CD14-positive monocyte (primary cell): ENCODE measurements at regions not wholly inside any gene's neighbourhood (a gene's known extent, or its start where the extent isn't known, plus 50 kb on each side); places are given as distances from the start of the nearest gene placed in this dataset.

ENCODE experiments used
- DNase-seq, 3 donors: peaks; one replicate each; pipeline ENCODE4 v3.0.0-alpha.2; 2011 to 2022
- H2AFZ ChIP-seq: 2 replicates; pipeline ENCODE4 v1.6.0; 2012; ENCODE audit warnings: mild to moderate bottlenecking, low read depth, low read length, inconsistent platforms; ENCODE audit not compliant: insufficient read depth, poor library complexity, severe bottlenecking
- H3K27ac ChIP-seq, 2 donors: 1 replicate in 1 of 2; 2 replicates in 1 of 2; pipeline ENCODE4 v1.5.1; 2012 to 2013; ENCODE audit warnings: low read length in 2 of 2, control low read depth in 1 of 2, inconsistent platforms in 1 of 2, low read depth in 1 of 2, mild to moderate bottlenecking in 1 of 2
- H3K27me3 ChIP-seq, 2 donors: one replicate each; pipeline versions ENCODE4 v1.6.0 to v1.6.1; 2011 to 2013; ENCODE audit warnings: low read length in 2 of 2; ENCODE audit not compliant: control insufficient read depth in 2 of 2, insufficient read depth in 2 of 2
- H3K36me3 ChIP-seq, 2 donors: replicated peaks in 1 of 2; 1 replicate in 1 of 2; 2 replicates in 1 of 2; pipeline versions ENCODE4 v1.5.1 to v1.6.1; 2012 to 2013; ENCODE audit warnings: low read length in 2 of 2, control low read depth in 1 of 2, inconsistent platforms in 1 of 2, mild to moderate bottlenecking in 1 of 2; ENCODE audit not compliant: insufficient read depth in 2 of 2, control insufficient read depth in 1 of 2
- H3K4me1 ChIP-seq, 2 donors: 1 replicate in 1 of 2; 2 replicates in 1 of 2; pipeline versions ENCODE4 v1.5.1 to v1.6.1; 2012 to 2013; ENCODE audit warnings: low read length in 2 of 2, control low read depth in 1 of 2, inconsistent platforms in 1 of 2, mild to moderate bottlenecking in 1 of 2, moderate library complexity in 1 of 2; ENCODE audit not compliant: insufficient read depth in 2 of 2, control insufficient read depth in 1 of 2
- H3K4me2 ChIP-seq: replicated peaks from 2 replicates; pipeline ENCODE3; 2012; ENCODE audit warnings: low read length, moderate library complexity, mild to moderate bottlenecking; ENCODE audit not compliant: poor library complexity, severe bottlenecking; ENCODE audit errors: extremely low read depth
- H3K4me3 ChIP-seq, 3 experiments: fragments of 200-600 bp in 1 of 3; sonication (generic) in 1 of 3; replicated peaks in 1 of 3; 1 replicate in 2 of 3; 2 replicates in 1 of 3; pipeline ENCODE4 v1.5.1; 2011 to 2013; ENCODE audit warnings: low read length in 3 of 3, mild to moderate bottlenecking in 3 of 3, control low read depth in 2 of 3, low read depth in 2 of 3, inconsistent platforms in 1 of 3, moderate library complexity in 1 of 3
- H3K79me2 ChIP-seq: 2 replicates; pipeline ENCODE4 v1.6.0; 2012; ENCODE audit warnings: mild to moderate bottlenecking, control low read depth, inconsistent platforms, low read length, moderate library complexity; ENCODE audit not compliant: insufficient read depth
- H3K9ac ChIP-seq: 2 replicates; pipeline ENCODE4 v1.6.0; 2017; ENCODE audit warnings: low read length, mild to moderate bottlenecking; ENCODE audit not compliant: insufficient read depth, poor library complexity, severe bottlenecking
- H3K9me3 ChIP-seq, 2 donors: replicated peaks in 1 of 2; 1 replicate in 1 of 2; 2 replicates in 1 of 2; pipeline versions ENCODE4 v1.5.1 to v1.6.1; 2012 to 2013; ENCODE audit warnings: low read length in 2 of 2, control low read depth in 1 of 2; ENCODE audit not compliant: control insufficient read depth in 1 of 2, insufficient read depth in 1 of 2
- H4K20me1 ChIP-seq: 2 replicates; pipeline ENCODE4 v1.6.0; 2012; ENCODE audit warnings: mild to moderate bottlenecking, low read length, control low read depth, moderate library complexity; ENCODE audit not compliant: insufficient read depth
- H3K27ac Mint-ChIP-seq, 7 donors: one replicate each; pipeline ENCODE4 v1.8.0; 2020; ENCODE audit warnings: mild to moderate bottlenecking in 7 of 7, mixed read lengths in 7 of 7, moderate library complexity in 6 of 7, inconsistent platforms in 2 of 7
- H3K27me3 Mint-ChIP-seq, 3 donors: one replicate each; pipeline ENCODE4 v1.8.0; 2021 to 2022; ENCODE audit warnings: low read depth in 3 of 3, mild to moderate bottlenecking in 3 of 3, mixed read lengths in 3 of 3, moderate library complexity in 3 of 3, inconsistent platforms in 1 of 3
- H3K36me3 Mint-ChIP-seq, 2 donors: one replicate each; pipeline ENCODE4 v1.8.0; 2020; ENCODE audit warnings: mixed read lengths in 2 of 2, inconsistent platforms in 1 of 2, mild to moderate bottlenecking in 1 of 2
- H3K4me1 Mint-ChIP-seq: one replicate; pipeline ENCODE4 v1.8.0; 2020; ENCODE audit warnings: mild to moderate bottlenecking, mixed read lengths
- H3K4me3 Mint-ChIP-seq, 2 donors: one replicate each; pipeline ENCODE4 v1.8.0; 2020; ENCODE audit warnings: mild to moderate bottlenecking in 2 of 2, mixed read lengths in 2 of 2, moderate library complexity in 1 of 2
- H3K9me3 Mint-ChIP-seq, 7 donors: one replicate each; pipeline ENCODE4 v1.8.0; 2020 to 2022; ENCODE audit warnings: mixed read lengths in 7 of 7, mild to moderate bottlenecking in 6 of 7, moderate library complexity in 6 of 7, inconsistent platforms in 2 of 7
- CTCF ChIP-seq: fragments of 200-600 bp; IDR thresholded peaks from one replicate; pipeline ENCODE4 v1.8.0; 2022; ENCODE audit warnings: antibody characterized with exemption, mild to moderate bottlenecking
- WGBS: methylation state at CpG from one replicate; pipeline ENCODE4 v1.1.5; 2013; ENCODE audit warnings: missing lambda C conversion rate; ENCODE audit not compliant: insufficient coverage; 5-methylcytosine and 5-hydroxymethylcytosine counted together
- intact Hi-C, 2 donors: fragments of 100-400 bp; cut with micrococcal nuclease; formaldehyde crosslinking; loops; one replicate each; pipeline versions ENCODE4 v1.15.0 to v1.15.1; 2023

DNA sequence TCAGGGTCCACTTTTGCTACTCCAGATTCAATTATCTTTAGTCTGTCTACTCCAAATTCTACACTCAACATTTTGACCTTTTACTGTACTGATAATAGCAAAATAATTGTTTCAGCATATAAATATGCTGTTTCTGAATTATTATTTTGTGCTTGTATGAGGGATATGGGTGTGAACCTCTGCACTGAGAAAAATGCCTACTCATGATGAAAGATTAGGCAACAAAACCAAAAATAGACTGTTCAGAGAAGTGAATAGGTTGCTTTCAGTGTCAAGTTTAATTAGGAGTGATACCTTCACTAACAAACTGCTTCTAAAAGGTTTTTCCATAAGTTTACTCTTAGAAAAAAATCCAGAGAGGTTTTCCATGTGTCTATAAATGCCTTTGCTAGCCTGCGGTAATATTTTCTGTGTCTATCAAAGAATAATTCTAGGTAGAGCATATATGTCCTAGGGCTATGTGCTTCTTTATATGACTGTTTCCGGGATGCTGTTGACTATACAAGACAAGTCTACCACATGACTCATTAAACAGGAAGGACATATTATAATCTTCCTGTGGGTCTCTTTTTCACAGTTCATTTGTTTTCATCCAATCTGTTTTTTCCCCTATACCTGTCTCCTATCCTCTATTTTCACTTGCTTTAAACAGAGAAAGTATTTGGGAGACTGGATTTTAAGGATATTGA lies 218.5 kb upstream of the TTC14 start:
- intact Hi-C loops = no loop called here

DNA sequence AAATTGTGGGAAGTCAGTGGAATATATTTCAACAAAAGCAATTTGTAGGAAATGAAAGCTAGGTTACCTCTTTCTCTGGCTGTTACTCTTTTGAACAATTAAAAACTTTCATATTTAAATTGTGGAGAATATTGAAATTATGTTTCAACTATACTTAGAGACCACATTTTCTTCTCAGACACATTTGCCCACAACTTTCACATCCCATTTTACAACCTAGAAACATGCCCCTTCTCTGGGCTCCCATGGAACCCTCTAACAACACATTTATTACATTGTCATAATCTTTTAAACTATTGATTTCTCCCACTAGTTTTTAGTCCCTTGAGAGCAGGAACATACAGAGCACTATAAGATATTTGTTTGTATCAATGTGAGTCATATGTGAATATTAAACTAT lies 211.7 kb upstream of the TTC14 start:
- Histone ChIP-seq H3K36me3 (no peaks in the 10 kb centered on the region), H3K4me2 (no peak overlapping the region), H3K27ac (no peak overlapping the region), H3K79me2 (no peaks in the 10 kb centered on the region), H4K20me1 (no peaks in the 10 kb centered on the region), H3K9ac (no peak overlapping the region), H3K9me3 (peaks cover 0 to 3% of the 10 kb centered on the region in 2 donors), H3K27me3 (no peaks in the 10 kb centered on the region), H3K4me1 (no peaks in the 10 kb centered on the region), H3K4me3 (no peak overlapping the region), H2AFZ (no peak overlapping the region)
- H3K4me1 Mint-ChIP-seq = no peaks in the 10 kb centered on the region
- TF ChIP-seq CTCF = no peak
- H3K36me3 Mint-ChIP-seq = no peaks in the 10 kb centered on the region
- H3K9me3 Mint-ChIP-seq = peaks cover 0 to 4% (median 0%) of the 10 kb centered on the region in 7 donors
- no peak overlapping the region for H3K27ac Mint-ChIP-seq
- no peak for DNase-seq
- no peaks in the 10 kb centered on the region for H3K27me3 Mint-ChIP-seq
- H3K4me3 Mint-ChIP-seq = no peak overlapping the region
- intact Hi-C loops = no loop called here

More for the DNA sequence above, 218.5 kb upstream of the TTC14 start:
- H3K27ac ChIP-seq = no peak overlapping the region
- no peak overlapping the region for H3K9ac ChIP-seq
- no CpG with 5 or more reads among the region's 2 CpGs for WGBS
- H3K4me3 ChIP-seq = no peak overlapping the region
- no peaks in the 10 kb centered on the region for H3K27me3 ChIP-seq
- TF ChIP-seq CTCF = no peak
- Mint-ChIP-seq H3K9me3 (peaks cover 0 to 2% (median 0%) of the 10 kb centered on the region in 7 donors), H3K27ac (no peak overlapping the region), H3K27me3 (no peaks in the 10 kb centered on the region), H3K4me3 (no peak overlapping the region), H3K36me3 (no peaks in the 10 kb centered on the region), H3K4me1 (peaks cover 2% of the 10 kb centered on the region)
- no peaks in the 10 kb centered on the region for H3K79me2 ChIP-seq
- no peak overlapping the region for H3K4me2 ChIP-seq
- DNase-seq = no peak
- H2AFZ ChIP-seq = no peak overlapping the region
- H4K20me1 ChIP-seq = no peaks in the 10 kb centered on the region
- no peaks in the 10 kb centered on the region for H3K4me1 ChIP-seq
- no peaks in the 10 kb centered on the region for H3K9me3 ChIP-seq
- H3K36me3 ChIP-seq = no peaks in the 10 kb centered on the region
